Lower leg skin (tissue), 3 donors: ENCODE measurements at regions not wholly inside any gene's neighbourhood (a gene's known extent, or its start where the extent isn't known, plus 50 kb on each side); places are given as distances from the start of the nearest gene placed in this dataset.

Source experiments
- POLR2A ChIP-seq, 2 donors: fragments of 450-650 bp; IDR thresholded peaks; one replicate each; pipeline ENCODE4 v1.6.1; 2016 to 2017; ENCODE audit warnings: antibody characterized with exemption in 2 of 2, mild to moderate bottlenecking in 1 of 2, moderate library complexity in 1 of 2
- TF ChIP-seq, protein P1 (sequence below), 3 donors: fragments of 450-650 bp; IDR thresholded peaks; one replicate each; pipeline ENCODE4 v1.5.1; 2016; ENCODE audit warnings: antibody characterized with exemption in 3 of 3, mild to moderate bottlenecking in 3 of 3, moderate library complexity in 2 of 3

DNA sequence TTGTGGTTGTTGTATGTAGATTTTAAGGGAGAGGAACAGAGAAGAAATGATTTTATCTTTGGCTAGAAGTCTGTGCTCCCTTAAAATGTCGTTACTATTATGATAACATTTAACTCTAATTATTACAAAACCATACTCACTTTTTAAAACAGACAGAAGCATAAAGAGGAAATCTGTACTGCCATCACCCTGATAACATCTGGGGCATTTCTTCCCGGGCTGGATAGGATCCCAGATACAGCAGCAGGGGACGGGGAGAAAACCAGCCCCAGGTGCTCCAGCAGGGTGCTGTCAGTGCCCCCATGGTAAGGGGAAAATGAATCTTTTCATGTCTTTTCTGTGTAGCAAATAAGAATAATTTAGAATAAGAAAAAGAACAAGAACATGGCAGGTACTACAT lies 139.4 kb upstream of the IRX6 start:
- TF ChIP-seq, protein P1, sequence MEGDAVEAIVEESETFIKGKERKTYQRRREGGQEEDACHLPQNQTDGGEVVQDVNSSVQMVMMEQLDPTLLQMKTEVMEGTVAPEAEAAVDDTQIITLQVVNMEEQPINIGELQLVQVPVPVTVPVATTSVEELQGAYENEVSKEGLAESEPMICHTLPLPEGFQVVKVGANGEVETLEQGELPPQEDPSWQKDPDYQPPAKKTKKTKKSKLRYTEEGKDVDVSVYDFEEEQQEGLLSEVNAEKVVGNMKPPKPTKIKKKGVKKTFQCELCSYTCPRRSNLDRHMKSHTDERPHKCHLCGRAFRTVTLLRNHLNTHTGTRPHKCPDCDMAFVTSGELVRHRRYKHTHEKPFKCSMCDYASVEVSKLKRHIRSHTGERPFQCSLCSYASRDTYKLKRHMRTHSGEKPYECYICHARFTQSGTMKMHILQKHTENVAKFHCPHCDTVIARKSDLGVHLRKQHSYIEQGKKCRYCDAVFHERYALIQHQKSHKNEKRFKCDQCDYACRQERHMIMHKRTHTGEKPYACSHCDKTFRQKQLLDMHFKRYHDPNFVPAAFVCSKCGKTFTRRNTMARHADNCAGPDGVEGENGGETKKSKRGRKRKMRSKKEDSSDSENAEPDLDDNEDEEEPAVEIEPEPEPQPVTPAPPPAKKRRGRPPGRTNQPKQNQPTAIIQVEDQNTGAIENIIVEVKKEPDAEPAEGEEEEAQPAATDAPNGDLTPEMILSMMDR (IDR thresholded peaks at IDR 0.05), result no peak
- no peak for TF ChIP-seq POLR2A (IDR thresholded peaks at IDR 0.05)
